HEK293T (cell line): ENCODE measurements at regions not wholly inside any gene's neighbourhood (a gene's known extent, or its start where the extent isn't known, plus 50 kb on each side); places are given as distances from the start of the nearest gene placed in this dataset.

Experiments used
- CTCF ChIA-PET: fragments of 350-600 bp; formaldehyde crosslinking; extraction: SDS; loops from one replicate; lab custom pipeline; 2021; ENCODE audit warnings: antibody characterized with exemption, inconsistent platforms; lab: Yijun Ruan, JAX
- POLR2A ChIA-PET: fragments of 350-600 bp; formaldehyde crosslinking; extraction: SDS; loops from one replicate; lab custom pipeline; 2020; ENCODE audit warnings: antibody characterized with exemption, inconsistent platforms; lab: Yijun Ruan, JAX
- DNase-seq: peaks from one replicate; pipeline ENCODE4 v3.0.0; 2012; ENCODE audit warnings: mixed read lengths; ENCODE audit errors: extremely low spot score
- ARNT ChIP-seq: fragments of 450-650 bp; IDR thresholded peaks from 2 replicates; pipeline ENCODE4 v1.6.1; 2017; ENCODE audit warnings: mild to moderate bottlenecking
- BHLHE40 ChIP-seq: fragments of 450-650 bp; IDR thresholded peaks from 2 replicates; pipeline ENCODE4 v1.6.1; 2016; ENCODE audit warnings: mild to moderate bottlenecking, moderate library complexity, borderline replicate concordance
- CTBP1 ChIP-seq: fragments of 450-650 bp; IDR thresholded peaks from 2 replicates; pipeline ENCODE4 v1.6.1; 2016; ENCODE audit warnings: borderline replicate concordance
- ELF4 ChIP-seq: fragments of 450-650 bp; IDR thresholded peaks from 2 replicates; pipeline ENCODE4 v1.6.1; 2017; ENCODE audit warnings: antibody characterized with exemption
- FOXA1 ChIP-seq: fragments of 450-650 bp; IDR thresholded peaks from 2 replicates; pipeline ENCODE4 v1.6.1; 2016; ENCODE audit warnings: mild to moderate bottlenecking
- FOXK2 ChIP-seq: fragments of 450-650 bp; IDR thresholded peaks from 2 replicates; pipeline ENCODE4 v1.6.1; 2016; ENCODE audit warnings: mild to moderate bottlenecking
- FOXM1 ChIP-seq: fragments of 450-650 bp; IDR thresholded peaks from 2 replicates; pipeline ENCODE4 v1.6.1; 2017; ENCODE audit warnings: mild to moderate bottlenecking, borderline replicate concordance
- HDGF ChIP-seq: fragments of 450-650 bp; IDR thresholded peaks from 2 replicates; pipeline ENCODE4 v1.6.1; 2017; ENCODE audit warnings: antibody characterized with exemption, borderline replicate concordance
- L3MBTL2 ChIP-seq: fragments of 450-650 bp; conservative IDR thresholded peaks from 2 replicates; pipeline ENCODE4 v1.6.1; 2016; ENCODE audit warnings: mild to moderate bottlenecking
- LEF1 ChIP-seq: fragments of 450-650 bp; IDR thresholded peaks from 2 replicates; pipeline ENCODE4 v1.6.1; 2017; ENCODE audit warnings: mild to moderate bottlenecking, borderline replicate concordance
- NFRKB ChIP-seq: fragments of 450-650 bp; IDR thresholded peaks from 2 replicates; pipeline ENCODE4 v1.6.1; 2016; ENCODE audit warnings: mild to moderate bottlenecking, moderate library complexity
- PKNOX1 ChIP-seq: fragments of 450-650 bp; IDR thresholded peaks from 2 replicates; pipeline ENCODE4 v1.6.1; 2016
- SP1 ChIP-seq: fragments of 450-650 bp; IDR thresholded peaks from 2 replicates; pipeline ENCODE4 v1.6.1; 2017
- SUZ12 ChIP-seq: fragments of 450-650 bp; IDR thresholded peaks from 2 replicates; pipeline ENCODE4 v1.6.1; 2016; ENCODE audit warnings: mild to moderate bottlenecking
- TARDBP ChIP-seq: fragments of 450-650 bp; IDR thresholded peaks from 2 replicates; pipeline ENCODE4 v1.6.1; 2016
- ZNF384 ChIP-seq: fragments of 450-650 bp; IDR thresholded peaks from 2 replicates; pipeline ENCODE4 v1.6.1; 2016

DNA sequence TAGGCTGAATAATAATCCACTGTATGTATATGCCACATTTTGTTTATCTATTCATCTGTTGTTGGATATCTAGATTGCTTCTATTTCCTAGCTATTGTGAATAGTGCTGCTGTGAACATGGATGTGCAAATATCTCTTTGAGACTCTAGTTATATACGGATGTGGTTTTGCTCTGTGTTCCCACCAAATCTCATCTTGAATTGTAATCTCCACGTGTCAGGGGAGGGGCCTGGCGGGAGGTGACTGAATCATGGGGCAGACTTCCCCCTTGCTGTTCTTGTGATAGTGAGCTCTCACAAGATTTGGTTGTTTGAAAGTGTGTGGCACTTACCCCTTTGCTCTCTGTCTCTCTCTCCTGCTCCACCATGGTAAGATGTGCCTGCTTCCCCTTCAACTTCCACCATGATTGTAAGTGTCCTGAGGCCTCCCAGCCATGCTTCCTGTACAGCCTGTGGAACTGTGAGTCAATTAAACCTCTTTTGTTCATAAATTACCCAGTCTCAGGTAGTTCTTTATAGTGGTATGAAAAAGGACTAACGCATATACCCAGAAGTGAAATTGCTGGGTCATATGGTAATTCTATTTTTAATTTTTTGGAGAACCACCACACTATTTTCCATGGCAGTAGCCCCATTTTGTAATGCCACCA lies 86.1 kb upstream of the UPP2 start:
- DNase-seq = no peak
- ChIA-PET POLR2A (no interaction called here), CTCF (no interaction called here)
- TF ChIP-seq PKNOX1 (no peak), BHLHE40 (no peak), TARDBP (no peak), HDGF (no peak), NFRKB (no peak), ZNF384 (no peak), FOXM1 (no peak), CTBP1 (no peak), ARNT (no peak), LEF1 (no peak), FOXK2 (no peak), SUZ12 (no peak), L3MBTL2 (no peak), SP1 (no peak), FOXA1 (no peak), ELF4 (no peak)

DNA sequence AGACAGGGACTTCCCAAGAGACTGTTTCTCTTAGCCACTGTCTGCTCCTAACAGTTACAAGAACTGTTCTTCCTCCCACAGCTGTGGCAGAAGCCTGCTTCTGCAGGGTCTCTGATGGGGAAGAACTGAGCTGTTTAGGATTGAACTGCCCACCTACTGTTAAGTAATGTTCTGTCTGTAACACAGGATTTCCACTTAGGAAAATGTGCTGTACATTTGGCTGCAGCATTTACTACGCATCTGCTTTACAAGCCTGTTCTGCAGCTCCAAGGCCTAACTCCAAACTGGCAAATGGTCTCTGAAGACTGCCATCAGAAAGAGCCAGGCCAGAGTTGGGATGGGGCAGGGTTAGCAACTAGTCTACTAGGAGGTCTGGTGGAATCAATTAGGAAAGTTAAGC lies 87.8 kb upstream of the UPP2 start:
- POLR2A ChIA-PET = no interaction called here
- DNase-seq = no peak
- CTCF ChIA-PET = interaction anchor here (0.9 kb wide), 1 partner anchor 521 kb away, joined by 3 read pairs; no protein-coding TSS in a partner anchor
- TF ChIP-seq PKNOX1 = no peak
- TF ChIP-seq HDGF = no peak

- TF ChIP-seq ELF4 = no peak
- TF ChIP-seq ARNT = no peak
- TF ChIP-seq ZNF384 = no peak
- TF ChIP-seq NFRKB = no peak
- no peak for TF ChIP-seq FOXM1
- no peak for TF ChIP-seq SUZ12
- TF ChIP-seq FOXK2 = no peak
- no peak for TF ChIP-seq CTBP1
- no peak for TF ChIP-seq L3MBTL2
- ChIA-PET CTCF (interaction anchor here (0.7 to 1.7 kb wide), 5 partner anchors 13 to 519 kb away, joined by 3 to 6 read pairs (median 5); no protein-coding TSS in a partner anchor), POLR2A (no interaction called here)
- no peak for DNase-seq
Measured at GRCh38 chr2:158011055-158011771, 90.5 kb upstream of the UPP2 start.

DNA sequence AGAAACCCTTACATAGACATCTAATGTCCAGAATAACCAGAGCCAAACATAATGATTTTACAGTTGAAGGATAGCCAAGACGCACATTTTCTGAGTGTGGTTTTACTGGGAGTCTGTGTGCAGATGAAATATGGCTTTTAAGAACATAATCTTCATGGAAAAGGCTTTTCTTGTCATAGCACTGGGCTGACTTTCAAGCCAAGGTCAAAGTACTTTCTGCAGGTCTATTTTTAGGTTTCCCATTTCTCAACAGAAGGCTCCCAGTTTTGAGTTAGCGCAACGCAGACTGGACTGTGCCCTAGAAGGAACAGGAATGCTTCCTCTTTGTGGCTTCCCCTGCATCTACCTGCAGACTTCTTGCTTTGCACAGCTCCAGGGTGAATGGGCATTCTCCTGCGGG lies 92.3 kb upstream of the UPP2 start:
- ChIA-PET CTCF (no interaction called here), POLR2A (no interaction called here)
- TF ChIP-seq FOXK2 (no peak), PKNOX1 (no peak), BHLHE40 (no peak), HDGF (no peak), ELF4 (no peak)
- DNase-seq = no peak

DNA sequence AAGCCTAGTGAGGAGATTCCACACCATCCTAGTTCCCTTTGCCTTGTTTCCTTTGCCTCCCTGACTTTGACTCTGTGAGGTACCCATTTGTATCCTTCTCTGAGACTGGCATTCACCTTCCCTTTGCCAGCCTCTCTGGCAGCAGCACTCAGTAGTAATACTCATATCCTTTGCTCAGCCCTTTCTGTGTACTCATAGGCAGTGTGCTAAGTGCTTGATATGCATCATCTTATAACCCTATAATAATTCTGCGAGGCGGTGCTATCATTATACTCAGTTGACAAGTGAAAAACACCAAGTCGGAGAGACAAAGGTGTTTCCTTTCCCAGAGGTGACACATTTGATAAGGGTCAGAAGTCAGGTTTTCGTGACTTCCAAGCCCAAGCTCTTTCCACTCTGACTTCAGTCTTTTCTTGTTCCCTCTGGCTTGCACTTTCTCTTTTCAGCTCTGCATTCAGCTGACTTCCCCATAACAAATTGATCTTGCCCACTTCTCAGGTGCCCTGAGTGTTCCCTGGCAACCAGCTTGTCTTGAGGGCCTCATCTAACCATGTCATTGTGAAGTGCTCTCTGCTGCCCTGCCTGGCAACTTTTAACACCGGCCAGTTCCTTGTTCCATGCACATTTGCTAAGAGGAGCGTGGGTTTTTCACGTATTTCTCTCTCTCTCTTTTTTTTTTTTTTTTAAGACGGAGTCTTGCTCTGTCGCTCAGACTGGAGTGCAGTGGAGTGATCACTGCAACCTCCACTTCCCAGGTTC lies 94.5 kb upstream of the UPP2 start:
- ChIA-PET CTCF (no interaction called here), POLR2A (no interaction called here)
- TF ChIP-seq BHLHE40 (no peak), FOXK2 (no peak), NFRKB (no peak), SUZ12 (no peak), PKNOX1 (no peak), TARDBP (no peak)
- DNase-seq = no peak
